HG03520 (cell line): ENCODE measurements at regions not wholly inside any gene's neighbourhood (a gene's known extent, or its start where the extent isn't known, plus 50 kb on each side); places are given as distances from the start of the nearest gene placed in this dataset.

Experiments
- ATAC-seq: cut with Tn5 transposase; IDR thresholded peaks from one replicate; pipeline ENCODE4 v1.9.1; 2021; ENCODE audit warnings: mild to moderate bottlenecking, moderate library complexity; ENCODE audit not compliant: unreplicated experiment

- no peak for ATAC-seq
These were observed 97.1 kb upstream of the MAP4K3 start for GRCh38 chr2:39534095-39534711.

GRCh38 chr2:39535636-39536185, 98.6 kb upstream of the MAP4K3 start:
- ATAC-seq: no peak

- no peak for ATAC-seq
These were observed 100.1 kb upstream of the MAP4K3 start for GRCh38 chr2:39537150-39537549.

GRCh38 chr2:39538718-39539117, 101.6 kb upstream of the MAP4K3 start:
- ATAC-seq: no peak

- ATAC-seq: no peak
These were observed 103.3 kb upstream of the MAP4K3 start for GRCh38 chr2:39540414-39540813.

- no peak for ATAC-seq
These were observed 104.2 kb upstream of the MAP4K3 start for GRCh38 chr2:39541011-39541930.

GRCh38 chr2:39542523-39542922, 105.4 kb upstream of the MAP4K3 start:
- no peak for ATAC-seq

GRCh38 chr2:39545957-39546356, 108.9 kb upstream of the MAP4K3 start:
- ATAC-seq: no peak

GRCh38 chr2:39546409-39546808, 109.3 kb upstream of the MAP4K3 start:
- ATAC-seq: no peak

- ATAC-seq: no peak
These were observed 109.9 kb upstream of the MAP4K3 start for GRCh38 chr2:39546937-39547336.

GRCh38 chr2:39547811-39548719, 111.0 kb upstream of the MAP4K3 start:
- ATAC-seq: no peak

GRCh38 chr2:39549000-39549399, 111.9 kb upstream of the MAP4K3 start:
- ATAC-seq: no peak

GRCh38 chr2:39549718-39550464, 112.8 kb upstream of the MAP4K3 start:
- no peak for ATAC-seq

- no peak for ATAC-seq
These were observed 113.7 kb upstream of the MAP4K3 start for GRCh38 chr2:39550701-39551285.

- ATAC-seq: no peak
These were observed 106.8 kb upstream of the TMEM178A start for GRCh38 chr2:39558906-39559305.

- no peak for ATAC-seq
These were observed 102.1 kb upstream of the TMEM178A start for GRCh38 chr2:39563572-39563971.

- no peak for ATAC-seq
These were observed 98.2 kb upstream of the TMEM178A start for GRCh38 chr2:39567507-39567906.

- no peak for ATAC-seq
These were observed 97.6 kb upstream of the TMEM178A start for GRCh38 chr2:39568116-39568515.

GRCh38 chr2:39568561-39569006, 97.1 kb upstream of the TMEM178A start:
- no peak for ATAC-seq

- no peak for ATAC-seq
These were observed 95.6 kb upstream of the TMEM178A start for GRCh38 chr2:39570130-39570555.
